ENCODE measurements at regions not wholly inside any gene's neighbourhood (a gene's known extent, or its start where the extent isn't known, plus 50 kb on each side); places are given as distances from the start of the nearest gene placed in this dataset.

DNA sequence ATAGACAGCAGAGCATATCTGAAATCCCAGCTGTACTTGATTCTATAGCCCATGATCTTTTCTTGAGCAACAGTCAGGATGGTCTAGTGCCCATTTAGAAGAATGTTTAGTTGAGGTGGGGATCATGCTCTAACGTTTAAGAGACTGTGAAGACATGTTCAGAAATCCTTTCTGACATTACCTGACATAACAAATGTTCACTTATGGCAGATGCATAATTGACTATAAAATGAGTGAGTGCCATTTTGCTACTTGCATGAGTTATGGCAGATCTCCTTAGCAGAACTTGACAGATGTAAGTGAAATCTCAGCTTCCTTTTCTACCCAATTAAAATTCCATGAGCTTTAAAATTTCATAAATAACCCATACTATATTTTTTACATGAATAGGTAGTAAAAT lies 209.5 kb upstream of the MMADHC start:
- TF ChIP-seq, protein P1, sequence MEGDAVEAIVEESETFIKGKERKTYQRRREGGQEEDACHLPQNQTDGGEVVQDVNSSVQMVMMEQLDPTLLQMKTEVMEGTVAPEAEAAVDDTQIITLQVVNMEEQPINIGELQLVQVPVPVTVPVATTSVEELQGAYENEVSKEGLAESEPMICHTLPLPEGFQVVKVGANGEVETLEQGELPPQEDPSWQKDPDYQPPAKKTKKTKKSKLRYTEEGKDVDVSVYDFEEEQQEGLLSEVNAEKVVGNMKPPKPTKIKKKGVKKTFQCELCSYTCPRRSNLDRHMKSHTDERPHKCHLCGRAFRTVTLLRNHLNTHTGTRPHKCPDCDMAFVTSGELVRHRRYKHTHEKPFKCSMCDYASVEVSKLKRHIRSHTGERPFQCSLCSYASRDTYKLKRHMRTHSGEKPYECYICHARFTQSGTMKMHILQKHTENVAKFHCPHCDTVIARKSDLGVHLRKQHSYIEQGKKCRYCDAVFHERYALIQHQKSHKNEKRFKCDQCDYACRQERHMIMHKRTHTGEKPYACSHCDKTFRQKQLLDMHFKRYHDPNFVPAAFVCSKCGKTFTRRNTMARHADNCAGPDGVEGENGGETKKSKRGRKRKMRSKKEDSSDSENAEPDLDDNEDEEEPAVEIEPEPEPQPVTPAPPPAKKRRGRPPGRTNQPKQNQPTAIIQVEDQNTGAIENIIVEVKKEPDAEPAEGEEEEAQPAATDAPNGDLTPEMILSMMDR (IDR thresholded peaks at IDR 0.05) = no peak
- TF ChIP-seq POLR2A (IDR thresholded peaks at IDR 0.05) (no peak), POLR2AphosphoS5 (IDR thresholded peaks at IDR 0.05) (no peak), EP300 (IDR thresholded peaks at IDR 0.05; ENCODE audit: low read depth) (no peak)
- no peak for DNase-seq
- Histone ChIP-seq H3K4me3 (no peak overlapping the region), H3K27me3 (no peaks in the 10 kb centered on the region), H3K27ac (no peak overlapping the region), H3K9me3 (no peaks in the 10 kb centered on the region), H3K36me3 (no peaks in the 10 kb centered on the region), H3K4me1 (no peaks in the 10 kb centered on the region)
- WGBS, 2 donors (ENCODE audit: low coverage in 1 of 2) = 29 to 76% methylated on average over 1 of the region's 1 CpG
- intact Hi-C loops (cut with DNase I; ENCODE audit: low total_unique reads) (no loop called here), in situ Hi-C loops (cut with MboI; ENCODE audit: low pct_ligation_motif_present in 1 of 4, low pct_unique_long_range_greater_than_20kb in 1 of 4, low sequenced_read_pairs in 3 of 4) (no loop called here)

DNA sequence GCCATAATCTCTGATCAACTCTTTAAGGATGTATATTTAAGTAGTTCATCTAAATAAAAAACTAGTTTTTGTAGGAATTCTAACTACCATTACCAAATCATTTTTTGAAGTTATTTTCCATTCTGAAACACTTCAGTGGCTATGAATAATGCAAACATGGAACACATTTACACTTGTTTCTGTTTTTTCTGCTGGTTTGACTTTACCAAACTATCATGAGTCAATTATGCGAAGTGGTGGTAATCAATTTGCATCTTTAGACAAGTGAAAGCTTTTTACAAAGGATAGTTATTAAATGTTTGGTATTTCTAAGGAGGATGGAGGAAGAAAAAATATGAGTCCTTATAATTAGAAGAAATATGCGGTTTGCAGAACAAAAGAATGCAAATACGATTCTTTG lies 202.0 kb upstream of the MMADHC start:
- no peak for TF ChIP-seq POLR2AphosphoS5 (IDR thresholded peaks at IDR 0.05)
- TF ChIP-seq POLR2A (IDR thresholded peaks at IDR 0.05) = no peak
- TF ChIP-seq EP300 (IDR thresholded peaks at IDR 0.05; ENCODE audit: low read depth) = no peak
- TF ChIP-seq, protein P1 (IDR thresholded peaks at IDR 0.05) = no peak
- WGBS, 2 donors (ENCODE audit: low coverage in 1 of 2) = 91% methylated on average over 3 of the region's 3 CpGs

DNA sequence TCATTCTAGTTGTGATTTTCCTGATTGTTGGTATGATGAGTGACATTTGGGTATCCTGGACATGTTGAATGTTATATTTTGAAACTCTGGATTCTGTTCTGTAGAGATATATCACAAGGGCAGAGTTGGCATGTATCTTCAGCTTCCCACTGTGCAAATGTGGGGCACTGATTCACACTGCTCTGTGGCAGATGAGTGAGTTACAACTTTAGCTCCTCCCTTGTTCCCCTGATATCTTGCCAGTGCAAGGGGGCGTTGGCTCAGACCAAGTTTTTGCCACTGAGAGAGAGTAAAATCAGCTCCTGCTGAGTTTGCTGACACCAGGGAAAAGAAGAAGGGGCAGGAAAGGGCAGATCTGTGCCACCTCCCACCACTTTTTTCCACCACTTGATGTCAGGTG lies 199.6 kb upstream of the MMADHC start:
- H3K36me3 ChIP-seq = no peaks in the 10 kb centered on the region
- in situ Hi-C loops (cut with MboI; ENCODE audit: low pct_ligation_motif_present in 1 of 4, low pct_unique_long_range_greater_than_20kb in 1 of 4, low sequenced_read_pairs in 3 of 4) = no loop called here
- DNase-seq = no peak
- intact Hi-C loops (cut with DNase I; ENCODE audit: low total_unique reads) = no loop called here
- H3K27ac ChIP-seq = no peak overlapping the region
- no peak for TF ChIP-seq POLR2AphosphoS5 (IDR thresholded peaks at IDR 0.05)
- no peak for TF ChIP-seq POLR2A (IDR thresholded peaks at IDR 0.05)
- TF ChIP-seq, protein P1 (IDR thresholded peaks at IDR 0.05) = no peak
- TF ChIP-seq EP300 (IDR thresholded peaks at IDR 0.05; ENCODE audit: low read depth) = no peak
- H3K4me3 ChIP-seq = no peak overlapping the region
- H3K9me3 ChIP-seq = no peaks in the 10 kb centered on the region
- H3K4me1 ChIP-seq = no peaks in the 10 kb centered on the region
- WGBS, 2 donors (ENCODE audit: low coverage in 1 of 2) = 50% methylated on average over 1 of the region's 1 CpG; no CpG with 5 or more reads in 1 of the 2 donors
- no peaks in the 10 kb centered on the region for H3K27me3 ChIP-seq

More for the DNA sequence above, 202.0 kb upstream of the MMADHC start:
- H3K4me3 ChIP-seq = no peak overlapping the region
- no peaks in the 10 kb centered on the region for H3K27me3 ChIP-seq
- DNase-seq = no peak
- H3K27ac ChIP-seq = no peak overlapping the region
- H3K4me1 ChIP-seq = no peaks in the 10 kb centered on the region
- intact Hi-C loops (cut with DNase I; ENCODE audit: low total_unique reads) (no loop called here), in situ Hi-C loops (cut with MboI; ENCODE audit: low pct_ligation_motif_present in 1 of 4, low pct_unique_long_range_greater_than_20kb in 1 of 4, low sequenced_read_pairs in 3 of 4) (no loop called here)
- H3K9me3 ChIP-seq = no peaks in the 10 kb centered on the region
- no peaks in the 10 kb centered on the region for H3K36me3 ChIP-seq

DNA sequence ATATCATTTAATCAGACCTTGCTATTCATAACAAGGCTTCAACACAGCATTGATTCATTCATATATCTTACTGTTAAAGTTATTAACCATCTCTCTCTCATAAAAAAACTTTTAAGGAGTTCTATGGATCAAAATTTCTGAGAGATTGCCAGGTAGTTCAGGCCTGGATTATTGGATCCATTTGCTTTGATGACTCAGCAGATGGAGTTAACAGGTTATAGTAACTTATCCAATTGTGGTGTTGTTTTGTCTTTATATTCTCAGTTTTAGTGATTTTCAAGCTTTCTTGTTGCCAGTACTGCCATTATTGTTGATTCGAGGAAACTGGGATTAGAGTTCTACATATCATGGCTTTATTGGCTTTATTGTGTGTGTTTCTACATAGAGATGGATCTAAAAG lies 195.7 kb upstream of the MMADHC start:
- in situ Hi-C loops (cut with MboI; ENCODE audit: low pct_ligation_motif_present in 1 of 4, low pct_unique_long_range_greater_than_20kb in 1 of 4, low sequenced_read_pairs in 3 of 4) (no loop called here), intact Hi-C loops (cut with DNase I; ENCODE audit: low total_unique reads) (no loop called here)
- Histone ChIP-seq H3K4me3 (no peak overlapping the region), H3K27me3 (no peaks in the 10 kb centered on the region), H3K27ac (no peak overlapping the region), H3K36me3 (no peaks in the 10 kb centered on the region), H3K4me1 (no peaks in the 10 kb centered on the region), H3K9me3 (no peaks in the 10 kb centered on the region)
- 81 to 83% methylated on average over 1 of the region's 1 CpG for WGBS, 2 donors (ENCODE audit: low coverage in 1 of 2)
- TF ChIP-seq EP300 (IDR thresholded peaks at IDR 0.05; ENCODE audit: low read depth) = no peak
- no peak for TF ChIP-seq POLR2AphosphoS5 (IDR thresholded peaks at IDR 0.05)
- TF ChIP-seq, protein P1 (IDR thresholded peaks at IDR 0.05) = no peak
- no peak for TF ChIP-seq POLR2A (IDR thresholded peaks at IDR 0.05)
- DNase-seq = no peak
